ENCODE measurements at regions not wholly inside any gene's neighbourhood (a gene's known extent, or its start where the extent isn't known, plus 50 kb on each side); places are given as distances from the start of the nearest gene placed in this dataset.

DNA sequence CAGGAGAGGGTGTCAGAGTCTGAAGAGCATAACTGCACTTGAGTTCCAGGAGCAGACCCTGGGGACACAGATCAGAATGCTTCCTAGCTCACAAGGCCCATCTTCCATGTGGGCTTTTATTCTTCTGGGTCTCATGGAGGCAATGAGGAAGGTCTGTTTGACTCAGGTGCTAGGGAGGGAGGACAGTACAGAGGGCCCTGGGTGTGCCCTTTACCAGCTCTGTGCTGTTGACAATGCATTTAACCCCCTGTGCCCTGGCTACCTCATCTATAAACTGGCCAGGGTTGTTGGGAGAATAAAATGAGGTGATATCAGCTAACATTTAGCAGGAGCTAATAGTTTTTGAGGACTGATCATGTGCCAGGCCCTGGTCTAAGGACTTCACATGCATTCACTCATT is 318.0 kb downstream of the DMAC1 start:
- no peak for DNase-seq (ENCODE audit: low spot score, unreplicated experiment)
- TF ChIP-seq, protein P1, sequence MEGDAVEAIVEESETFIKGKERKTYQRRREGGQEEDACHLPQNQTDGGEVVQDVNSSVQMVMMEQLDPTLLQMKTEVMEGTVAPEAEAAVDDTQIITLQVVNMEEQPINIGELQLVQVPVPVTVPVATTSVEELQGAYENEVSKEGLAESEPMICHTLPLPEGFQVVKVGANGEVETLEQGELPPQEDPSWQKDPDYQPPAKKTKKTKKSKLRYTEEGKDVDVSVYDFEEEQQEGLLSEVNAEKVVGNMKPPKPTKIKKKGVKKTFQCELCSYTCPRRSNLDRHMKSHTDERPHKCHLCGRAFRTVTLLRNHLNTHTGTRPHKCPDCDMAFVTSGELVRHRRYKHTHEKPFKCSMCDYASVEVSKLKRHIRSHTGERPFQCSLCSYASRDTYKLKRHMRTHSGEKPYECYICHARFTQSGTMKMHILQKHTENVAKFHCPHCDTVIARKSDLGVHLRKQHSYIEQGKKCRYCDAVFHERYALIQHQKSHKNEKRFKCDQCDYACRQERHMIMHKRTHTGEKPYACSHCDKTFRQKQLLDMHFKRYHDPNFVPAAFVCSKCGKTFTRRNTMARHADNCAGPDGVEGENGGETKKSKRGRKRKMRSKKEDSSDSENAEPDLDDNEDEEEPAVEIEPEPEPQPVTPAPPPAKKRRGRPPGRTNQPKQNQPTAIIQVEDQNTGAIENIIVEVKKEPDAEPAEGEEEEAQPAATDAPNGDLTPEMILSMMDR (IDR thresholded peaks at IDR 0.05; ENCODE audit: unreplicated experiment): no peak
- Mint-ChIP-seq H3K4me3 (ENCODE audit: low read depth) (no peak overlapping the region), H3K4me1 (ENCODE audit: low read depth) (no peaks in the 10 kb centered on the region), H3K9me3 (ENCODE audit: low read depth) (peaks cover 5% of the 10 kb centered on the region), H3K27me3 (peaks cover 6% of the 10 kb centered on the region), H3K36me3 (ENCODE audit: insufficient read depth) (no peaks in the 10 kb centered on the region), H3K27ac (no peak overlapping the region)

DNA sequence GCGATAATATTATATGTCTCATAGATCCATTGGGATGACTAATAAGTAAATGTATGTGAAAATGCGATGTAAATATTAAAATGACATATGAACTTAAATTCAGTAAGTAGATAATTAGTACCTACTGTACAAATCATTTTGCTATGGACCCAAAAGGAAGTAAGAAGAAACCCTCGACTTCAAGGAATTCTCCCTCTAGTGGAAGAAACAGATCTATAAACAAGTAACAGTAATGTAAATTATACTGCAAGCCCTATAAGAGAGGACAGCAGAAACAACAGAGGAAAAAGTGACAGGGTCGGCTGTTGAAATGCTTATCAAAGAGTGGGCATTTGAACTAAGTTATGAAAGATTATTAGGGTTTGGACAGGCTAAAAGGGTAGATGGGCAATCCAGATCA is 320.3 kb downstream of the DMAC1 start:
- Mint-ChIP-seq H3K27ac (no peak overlapping the region), H3K4me3 (ENCODE audit: low read depth) (no peak overlapping the region), H3K4me1 (ENCODE audit: low read depth) (no peaks in the 10 kb centered on the region), H3K9me3 (ENCODE audit: low read depth) (peaks cover 5% of the 10 kb centered on the region), H3K27me3 (peaks cover 9% of the 10 kb centered on the region), H3K36me3 (ENCODE audit: insufficient read depth) (no peaks in the 10 kb centered on the region)
- DNase-seq (ENCODE audit: low spot score, unreplicated experiment): no peak
- TF ChIP-seq, protein P1 (IDR thresholded peaks at IDR 0.05; ENCODE audit: unreplicated experiment): no peak

DNA sequence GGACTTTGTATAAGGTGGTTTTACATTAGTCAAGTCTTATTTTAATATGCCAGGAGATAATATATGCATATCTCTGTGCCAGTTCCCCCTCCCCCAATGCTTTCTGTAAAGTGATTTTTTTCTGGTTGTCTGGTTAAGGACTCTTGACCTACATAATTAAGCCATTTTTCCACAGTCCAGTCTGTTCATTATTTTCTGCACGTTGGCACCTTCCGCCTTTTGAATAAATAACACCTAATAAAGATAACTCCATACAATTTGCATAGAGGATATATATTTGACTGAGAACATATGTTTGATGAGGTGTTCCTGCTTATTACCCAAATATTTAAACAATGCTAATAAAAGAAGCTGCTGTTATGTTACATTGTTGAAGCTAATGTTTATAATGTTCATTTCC is 320.9 kb downstream of the DMAC1 start:
- no peak for DNase-seq (ENCODE audit: low spot score, unreplicated experiment)
- peaks cover 5% of the 10 kb centered on the region for H3K9me3 Mint-ChIP-seq (ENCODE audit: low read depth)

GRCh38 chr9:7467186-7467585 is 332.4 kb downstream of the DMAC1 start:
- peaks cover 44% of the 10 kb centered on the region for H3K27me3 Mint-ChIP-seq
- no peak overlapping the region for H3K27ac Mint-ChIP-seq
- H3K4me3 Mint-ChIP-seq (ENCODE audit: low read depth): no peak overlapping the region
- H3K4me1 Mint-ChIP-seq (ENCODE audit: low read depth): no peaks in the 10 kb centered on the region
- no peaks in the 10 kb centered on the region for H3K9me3 Mint-ChIP-seq (ENCODE audit: low read depth)
- TF ChIP-seq, protein P1 (IDR thresholded peaks at IDR 0.05; ENCODE audit: unreplicated experiment): no peak
- no peak for DNase-seq (ENCODE audit: low spot score, unreplicated experiment)
- no peaks in the 10 kb centered on the region for H3K36me3 Mint-ChIP-seq (ENCODE audit: insufficient read depth)

More for the DNA sequence above, 320.9 kb downstream of the DMAC1 start:
- H3K27ac Mint-ChIP-seq: no peak overlapping the region
- no peak overlapping the region for H3K4me3 Mint-ChIP-seq (ENCODE audit: low read depth)
- no peaks in the 10 kb centered on the region for H3K36me3 Mint-ChIP-seq (ENCODE audit: insufficient read depth)
- H3K27me3 Mint-ChIP-seq: peaks cover 9% of the 10 kb centered on the region
- no peaks in the 10 kb centered on the region for H3K4me1 Mint-ChIP-seq (ENCODE audit: low read depth)
- TF ChIP-seq, protein P1 (IDR thresholded peaks at IDR 0.05; ENCODE audit: unreplicated experiment): no peak

- H3K27me3 Mint-ChIP-seq: peaks cover 28% of the 10 kb centered on the region
Observed at GRCh38 chr9:7461791-7462190, 337.8 kb downstream of the DMAC1 start.

More at GRCh38 chr9:7461791-7462190, 337.8 kb downstream of the DMAC1 start:
- H3K4me3 Mint-ChIP-seq (ENCODE audit: low read depth): no peak overlapping the region
- no peaks in the 10 kb centered on the region for H3K9me3 Mint-ChIP-seq (ENCODE audit: low read depth)
- DNase-seq (ENCODE audit: low spot score, unreplicated experiment): no peak
- H3K27ac Mint-ChIP-seq: no peak overlapping the region
- peaks cover 11% of the 10 kb centered on the region for H3K4me1 Mint-ChIP-seq (ENCODE audit: low read depth)
- TF ChIP-seq, protein P1 (IDR thresholded peaks at IDR 0.05; ENCODE audit: unreplicated experiment): no peak
- H3K36me3 Mint-ChIP-seq (ENCODE audit: insufficient read depth): no peaks in the 10 kb centered on the region

Data from progenitor cell of endocrine pancreas (in vitro differentiated cells).